ENCODE measurements at regions not wholly inside any gene's neighbourhood (a gene's known extent, or its start where the extent isn't known, plus 50 kb on each side); places are given as distances from the start of the nearest gene placed in this dataset.

DNA sequence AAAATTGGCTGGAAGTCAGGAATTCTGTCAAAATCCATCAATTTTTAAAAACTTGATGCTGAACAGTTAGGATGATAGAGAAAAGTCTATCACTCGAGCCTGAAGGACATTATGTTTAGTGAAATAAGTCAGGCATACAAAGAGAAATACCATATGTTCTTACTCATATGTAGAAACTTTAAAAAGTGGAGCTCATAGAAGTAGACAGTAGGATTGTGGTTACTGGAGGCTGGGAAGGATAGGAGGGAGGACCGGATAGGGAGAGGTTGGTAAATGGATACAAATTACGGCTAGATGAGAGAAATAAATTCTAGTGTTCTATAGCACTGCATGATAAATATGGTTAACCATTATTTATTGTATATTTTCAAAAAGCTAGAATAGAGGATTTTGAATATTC is 389.5 kb upstream of the RASGRP1 start:
- H3K27ac ChIP-seq (ENCODE audit: insufficient read depth, low read length, poor library complexity, severe bottlenecking) = no peak overlapping the region
- DNase-seq = no peak
- peaks cover 4% of the 10 kb centered on the region for H3K27me3 ChIP-seq (replicated peaks; ENCODE audit: control insufficient read depth, insufficient read depth, low read length, poor library complexity, severe bottlenecking)
- H3K36me3 ChIP-seq (ENCODE audit: control insufficient read depth, insufficient read depth, low read length) = no peaks in the 10 kb centered on the region
- no peaks in the 10 kb centered on the region for H3K4me1 ChIP-seq (ENCODE audit: control insufficient read depth, insufficient read depth, low read length, poor library complexity, severe bottlenecking)
- no peak overlapping the region for H3K4me3 ChIP-seq (ENCODE audit: insufficient read depth, low read depth, low read length, poor library complexity, severe bottlenecking)
- no peaks in the 10 kb centered on the region for H3K9me3 ChIP-seq (ENCODE audit: control insufficient read depth, low read length)

- H3K27me3 ChIP-seq (replicated peaks; ENCODE audit: control insufficient read depth, insufficient read depth, low read length, poor library complexity, severe bottlenecking) = no peaks in the 10 kb centered on the region
- no peaks in the 10 kb centered on the region for H3K9me3 ChIP-seq (ENCODE audit: control insufficient read depth, low read length)
- no peak overlapping the region for H3K27ac ChIP-seq (ENCODE audit: insufficient read depth, low read length, poor library complexity, severe bottlenecking)
- DNase-seq = no peak
- H3K36me3 ChIP-seq (ENCODE audit: control insufficient read depth, insufficient read depth, low read length) = no peaks in the 10 kb centered on the region
- no peaks in the 10 kb centered on the region for H3K4me1 ChIP-seq (ENCODE audit: control insufficient read depth, insufficient read depth, low read length, poor library complexity, severe bottlenecking)
- no peak overlapping the region for H3K4me3 ChIP-seq (ENCODE audit: insufficient read depth, low read depth, low read length, poor library complexity, severe bottlenecking)
Measured at GRCh38 chr15:38961456-38961855, 396.8 kb upstream of the RASGRP1 start.

DNA sequence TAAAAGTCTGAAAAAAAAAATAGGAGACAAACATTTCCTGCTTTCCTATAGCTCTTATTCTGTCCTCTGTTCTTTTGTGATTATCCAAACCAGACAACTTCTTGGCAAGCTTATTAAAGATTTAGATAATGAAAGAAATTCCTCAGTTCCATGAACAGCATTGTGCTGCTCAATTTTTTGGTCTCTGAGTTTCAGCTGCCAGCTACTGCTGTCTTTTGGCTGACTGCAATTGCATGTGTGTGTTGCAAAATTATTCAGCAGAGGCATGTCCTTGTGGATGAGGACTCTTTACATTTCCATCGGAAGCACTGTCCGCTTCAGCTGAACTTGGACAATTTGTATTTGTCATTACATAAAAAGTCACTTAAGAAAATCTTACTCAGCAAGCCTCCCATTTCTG is 397.3 kb upstream of the RASGRP1 start:
- H3K27me3 ChIP-seq (replicated peaks; ENCODE audit: control insufficient read depth, insufficient read depth, low read length, poor library complexity, severe bottlenecking) = no peaks in the 10 kb centered on the region
- no peak overlapping the region for H3K4me3 ChIP-seq (ENCODE audit: insufficient read depth, low read depth, low read length, poor library complexity, severe bottlenecking)
- H3K9me3 ChIP-seq (ENCODE audit: control insufficient read depth, low read length) = no peaks in the 10 kb centered on the region
- no peak for DNase-seq
- no peaks in the 10 kb centered on the region for H3K4me1 ChIP-seq (ENCODE audit: control insufficient read depth, insufficient read depth, low read length, poor library complexity, severe bottlenecking)
- no peaks in the 10 kb centered on the region for H3K36me3 ChIP-seq (ENCODE audit: control insufficient read depth, insufficient read depth, low read length)
- H3K27ac ChIP-seq (ENCODE audit: insufficient read depth, low read length, poor library complexity, severe bottlenecking) = no peak overlapping the region

GRCh38 chr15:38972831-38973230 is 408.2 kb upstream of the RASGRP1 start:
- DNase-seq = no peak
- Histone ChIP-seq H3K9me3 (ENCODE audit: control insufficient read depth, low read length) (no peaks in the 10 kb centered on the region), H3K27me3 (replicated peaks; ENCODE audit: control insufficient read depth, insufficient read depth, low read length, poor library complexity, severe bottlenecking) (no peaks in the 10 kb centered on the region), H3K36me3 (ENCODE audit: control insufficient read depth, insufficient read depth, low read length) (no peaks in the 10 kb centered on the region), H3K4me1 (ENCODE audit: control insufficient read depth, insufficient read depth, low read length, poor library complexity, severe bottlenecking) (no peaks in the 10 kb centered on the region), H3K4me3 (ENCODE audit: insufficient read depth, low read depth, low read length, poor library complexity, severe bottlenecking) (no peak overlapping the region), H3K27ac (ENCODE audit: insufficient read depth, low read length, poor library complexity, severe bottlenecking) (no peak overlapping the region)

DNA sequence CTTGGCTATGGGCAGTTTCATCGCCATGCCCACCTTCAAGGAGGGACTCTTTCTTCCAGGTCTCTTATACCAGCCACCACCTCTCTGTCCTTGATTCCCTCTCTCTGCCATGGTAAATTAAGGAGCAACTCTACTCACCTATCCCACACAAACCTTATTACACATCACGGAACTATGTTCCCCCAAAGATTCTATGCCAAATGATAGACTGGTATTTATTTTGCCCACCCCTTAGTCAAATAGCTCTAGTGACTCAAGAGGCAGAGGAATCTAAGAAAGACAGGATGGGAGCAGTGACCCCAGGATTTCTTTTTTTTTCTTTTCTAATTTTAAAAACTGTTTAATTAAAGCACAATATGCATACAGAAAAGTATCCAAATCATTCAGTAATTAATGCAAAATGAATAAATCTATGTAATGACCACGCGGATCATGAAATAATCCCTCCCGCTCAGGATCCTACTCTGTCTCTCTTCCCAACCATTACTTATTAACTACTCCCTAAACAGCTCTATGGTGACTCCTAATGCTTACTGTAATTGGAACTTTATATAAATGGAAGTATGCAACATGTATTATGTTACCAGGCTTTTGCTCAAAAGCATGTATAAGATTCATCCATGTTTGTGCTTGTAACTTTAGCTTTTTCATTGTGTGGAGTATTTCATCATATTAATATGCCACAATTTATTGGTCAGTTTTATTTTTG is 410.8 kb upstream of the RASGRP1 start:
- H3K4me1 ChIP-seq (ENCODE audit: control insufficient read depth, insufficient read depth, low read length, poor library complexity, severe bottlenecking) = no peaks in the 10 kb centered on the region
- no peak overlapping the region for H3K27ac ChIP-seq (ENCODE audit: insufficient read depth, low read length, poor library complexity, severe bottlenecking)
- no peaks in the 10 kb centered on the region for H3K36me3 ChIP-seq (ENCODE audit: control insufficient read depth, insufficient read depth, low read length)
- H3K9me3 ChIP-seq (ENCODE audit: control insufficient read depth, low read length) = no peaks in the 10 kb centered on the region
- DNase-seq = no peak
- H3K27me3 ChIP-seq (replicated peaks; ENCODE audit: control insufficient read depth, insufficient read depth, low read length, poor library complexity, severe bottlenecking) = no peaks in the 10 kb centered on the region
- H3K4me3 ChIP-seq (ENCODE audit: insufficient read depth, low read depth, low read length, poor library complexity, severe bottlenecking) = no peak overlapping the region

DNA sequence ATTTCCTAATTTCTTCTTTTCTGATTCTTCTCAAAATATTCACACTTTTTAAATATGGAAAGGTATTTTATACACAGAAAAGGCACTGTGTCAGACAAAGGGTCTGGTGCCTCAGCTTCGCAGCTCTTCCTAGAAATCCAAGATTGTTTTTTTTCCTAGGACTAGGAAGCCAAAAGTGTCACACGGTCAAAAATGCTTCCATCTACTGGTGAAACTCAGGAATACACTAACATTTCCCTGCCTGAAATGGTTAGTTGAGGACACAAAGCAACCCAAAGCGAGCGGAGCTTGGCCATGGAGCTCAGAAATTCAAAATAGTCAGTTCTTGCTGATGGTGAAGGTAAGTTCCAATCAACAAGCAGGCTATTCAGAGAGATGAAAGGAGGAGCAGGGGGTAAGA is 426.5 kb upstream of the RASGRP1 start:
- DNase-seq = no peak

DNA sequence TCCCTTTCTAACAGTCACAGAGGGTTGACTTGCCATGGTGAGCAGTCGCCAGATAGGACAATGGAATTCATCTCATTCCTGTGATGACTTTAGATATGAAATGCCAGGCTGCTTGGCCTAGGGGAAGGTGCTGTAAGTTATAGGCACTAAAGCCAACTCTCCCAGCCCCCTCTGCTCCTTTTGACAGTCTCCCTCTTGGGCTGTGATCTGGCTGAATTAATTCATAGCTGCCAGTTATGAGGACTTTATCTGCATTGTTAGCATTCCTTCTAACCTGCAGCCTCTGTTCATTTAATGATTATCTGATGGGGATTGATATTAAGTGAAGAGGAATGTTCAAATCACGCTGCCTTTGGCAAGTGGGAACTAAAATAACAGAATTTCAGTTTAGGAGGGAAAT is 427.1 kb upstream of the RASGRP1 start:
- no peaks in the 10 kb centered on the region for H3K36me3 ChIP-seq (ENCODE audit: control insufficient read depth, insufficient read depth, low read length)
- no peak for DNase-seq
- H3K4me3 ChIP-seq (ENCODE audit: insufficient read depth, low read depth, low read length, poor library complexity, severe bottlenecking) = no peak overlapping the region
- H3K27me3 ChIP-seq (replicated peaks; ENCODE audit: control insufficient read depth, insufficient read depth, low read length, poor library complexity, severe bottlenecking) = no peaks in the 10 kb centered on the region
- no peak overlapping the region for H3K27ac ChIP-seq (ENCODE audit: insufficient read depth, low read length, poor library complexity, severe bottlenecking)
- H3K9me3 ChIP-seq (ENCODE audit: control insufficient read depth, low read length) = no peaks in the 10 kb centered on the region
- H3K4me1 ChIP-seq (ENCODE audit: control insufficient read depth, insufficient read depth, low read length, poor library complexity, severe bottlenecking) = no peaks in the 10 kb centered on the region

More for the DNA sequence above, 426.5 kb upstream of the RASGRP1 start:
- Histone ChIP-seq H3K9me3 (ENCODE audit: control insufficient read depth, low read length) (no peaks in the 10 kb centered on the region), H3K27me3 (replicated peaks; ENCODE audit: control insufficient read depth, insufficient read depth, low read length, poor library complexity, severe bottlenecking) (no peaks in the 10 kb centered on the region), H3K36me3 (ENCODE audit: control insufficient read depth, insufficient read depth, low read length) (no peaks in the 10 kb centered on the region), H3K27ac (ENCODE audit: insufficient read depth, low read length, poor library complexity, severe bottlenecking) (no peak overlapping the region), H3K4me1 (ENCODE audit: control insufficient read depth, insufficient read depth, low read length, poor library complexity, severe bottlenecking) (no peaks in the 10 kb centered on the region), H3K4me3 (ENCODE audit: insufficient read depth, low read depth, low read length, poor library complexity, severe bottlenecking) (no peak overlapping the region)

DNA sequence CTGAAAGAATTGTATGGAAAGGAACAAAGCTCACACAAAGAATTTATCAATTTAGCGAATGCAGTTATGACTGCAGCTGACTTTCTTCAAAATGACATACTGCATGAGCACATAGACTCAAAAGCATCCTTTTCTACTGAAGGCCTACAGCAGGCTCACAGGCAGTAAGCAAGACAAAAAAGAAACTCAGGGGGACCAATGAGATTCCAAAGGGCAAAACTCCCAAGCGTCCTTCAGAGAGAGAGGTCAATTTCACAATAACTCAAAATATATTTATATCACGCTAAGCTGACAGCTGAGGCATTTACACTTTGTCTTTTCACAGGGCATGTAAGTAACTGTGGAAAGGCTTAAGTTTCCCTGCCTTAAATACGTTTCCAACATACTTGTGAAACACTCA is 427.9 kb upstream of the RASGRP1 start:
- H3K9me3 ChIP-seq (ENCODE audit: control insufficient read depth, low read length) = no peaks in the 10 kb centered on the region
- no peak overlapping the region for H3K4me3 ChIP-seq (ENCODE audit: insufficient read depth, low read depth, low read length, poor library complexity, severe bottlenecking)
- no peaks in the 10 kb centered on the region for H3K27me3 ChIP-seq (replicated peaks; ENCODE audit: control insufficient read depth, insufficient read depth, low read length, poor library complexity, severe bottlenecking)
- H3K27ac ChIP-seq (ENCODE audit: insufficient read depth, low read length, poor library complexity, severe bottlenecking) = no peak overlapping the region
- H3K4me1 ChIP-seq (ENCODE audit: control insufficient read depth, insufficient read depth, low read length, poor library complexity, severe bottlenecking) = no peaks in the 10 kb centered on the region
- DNase-seq = no peak
- H3K36me3 ChIP-seq (ENCODE audit: control insufficient read depth, insufficient read depth, low read length) = no peaks in the 10 kb centered on the region

DNA sequence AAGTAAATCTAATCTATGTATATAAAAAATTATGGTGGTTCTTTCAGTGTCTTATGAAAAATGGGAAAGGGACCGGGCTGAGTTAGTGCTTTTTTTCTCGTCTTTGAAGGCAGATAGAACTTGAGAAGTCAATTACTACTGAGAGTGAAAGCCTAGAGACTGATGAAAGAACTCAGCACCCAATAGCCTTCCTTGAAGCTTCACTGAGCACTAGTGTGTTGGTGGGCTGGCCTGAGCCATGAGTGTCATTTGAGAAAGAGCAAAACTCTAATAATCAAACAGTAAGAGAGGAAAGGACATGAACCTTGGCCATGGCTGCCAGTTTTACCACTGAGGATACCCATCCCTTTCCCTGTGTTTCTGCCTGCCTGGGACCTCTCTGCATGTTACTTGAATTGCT is 428.3 kb upstream of the RASGRP1 start:
- Histone ChIP-seq H3K4me3 (ENCODE audit: insufficient read depth, low read depth, low read length, poor library complexity, severe bottlenecking) (no peak overlapping the region), H3K4me1 (ENCODE audit: control insufficient read depth, insufficient read depth, low read length, poor library complexity, severe bottlenecking) (no peaks in the 10 kb centered on the region), H3K36me3 (ENCODE audit: control insufficient read depth, insufficient read depth, low read length) (no peaks in the 10 kb centered on the region), H3K27ac (ENCODE audit: insufficient read depth, low read length, poor library complexity, severe bottlenecking) (no peak overlapping the region), H3K9me3 (ENCODE audit: control insufficient read depth, low read length) (no peaks in the 10 kb centered on the region), H3K27me3 (replicated peaks; ENCODE audit: control insufficient read depth, insufficient read depth, low read length, poor library complexity, severe bottlenecking) (no peaks in the 10 kb centered on the region)
- DNase-seq = no peak

DNA sequence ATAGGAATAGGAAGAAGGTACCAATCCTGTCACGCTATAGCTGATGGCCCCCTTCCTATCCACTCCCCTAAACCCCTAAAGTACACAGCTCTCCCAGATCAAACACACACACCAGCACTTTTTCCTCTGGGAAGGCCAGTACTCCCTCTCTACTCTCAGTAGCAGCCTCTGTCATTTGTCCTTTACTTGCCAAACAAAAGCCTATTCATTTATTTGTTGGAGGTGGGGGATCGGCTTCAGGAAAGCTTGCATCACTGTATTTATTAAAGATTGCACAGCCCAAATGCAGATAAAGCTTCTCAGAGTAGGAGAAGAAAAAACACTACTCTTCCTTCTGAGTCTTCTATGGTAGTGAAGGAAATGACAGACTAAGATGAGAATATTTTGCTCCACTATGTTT is 429.7 kb upstream of the RASGRP1 start:
- Histone ChIP-seq H3K36me3 (ENCODE audit: control insufficient read depth, insufficient read depth, low read length) (no peaks in the 10 kb centered on the region), H3K9me3 (ENCODE audit: control insufficient read depth, low read length) (no peaks in the 10 kb centered on the region), H3K27me3 (replicated peaks; ENCODE audit: control insufficient read depth, insufficient read depth, low read length, poor library complexity, severe bottlenecking) (no peaks in the 10 kb centered on the region), H3K27ac (ENCODE audit: insufficient read depth, low read length, poor library complexity, severe bottlenecking) (no peak overlapping the region), H3K4me1 (ENCODE audit: control insufficient read depth, insufficient read depth, low read length, poor library complexity, severe bottlenecking) (no peaks in the 10 kb centered on the region), H3K4me3 (ENCODE audit: insufficient read depth, low read depth, low read length, poor library complexity, severe bottlenecking) (no peak overlapping the region)
- no peak for DNase-seq
